ENCODE measurements at regions not wholly inside any gene's neighbourhood (a gene's known extent, or its start where the extent isn't known, plus 50 kb on each side); places are given as distances from the start of the nearest gene placed in this dataset.

- H3K27ac ChIP-seq (ENCODE audit: low read length) = no peak overlapping the region
- TF ChIP-seq CTCF (IDR thresholded peaks at IDR 0.05; ENCODE audit: borderline replicate concordance, extremely low read depth, low read length, poor library complexity, severe bottlenecking) = no peak
- no peak for TF ChIP-seq EZH2 (IDR thresholded peaks at IDR 0.05; ENCODE audit: borderline replicate concordance, low read depth, low read length, severe bottlenecking)
- H3K79me2 ChIP-seq (ENCODE audit: insufficient read depth, low read length) = no peaks in the 10 kb centered on the region
- H3K4me2 ChIP-seq (ENCODE audit: insufficient read depth, low read length) = no peak overlapping the region
- DNase-seq (no peak), ATAC-seq (ENCODE audit: insufficient read depth, low read depth) (no peak)
- no peaks in the 10 kb centered on the region for H3K4me1 ChIP-seq (ENCODE audit: insufficient read depth, low read length)
- H3K9ac ChIP-seq (ENCODE audit: low read depth, low read length) = no peak overlapping the region
- no peaks in the 10 kb centered on the region for H3K36me3 ChIP-seq (ENCODE audit: insufficient read depth, low read length)
- no peaks in the 10 kb centered on the region for H3K27me3 ChIP-seq (ENCODE audit: insufficient read depth, low read length, poor library complexity)
- H3K9me3 ChIP-seq (ENCODE audit: insufficient read depth, low read length, severe bottlenecking) = no peaks in the 10 kb centered on the region
- no peak overlapping the region for H3K4me3 ChIP-seq (ENCODE audit: low read depth in 1 of 2, low read length in 2 of 2)
- H4K20me1 ChIP-seq (ENCODE audit: insufficient read depth, low read length) = no peaks in the 10 kb centered on the region
- no peak overlapping the region for H2AFZ ChIP-seq (ENCODE audit: low read depth, low read length)
Measured at GRCh38 chr7:19312416-19312815, 167.2 kb upstream of the FERD3L start.

GRCh38 chr7:19307554-19307953 is 162.3 kb upstream of the FERD3L start:
- TF ChIP-seq EZH2 (IDR thresholded peaks at IDR 0.05; ENCODE audit: borderline replicate concordance, low read depth, low read length, severe bottlenecking) (no peak), CTCF (IDR thresholded peaks at IDR 0.05; ENCODE audit: borderline replicate concordance, extremely low read depth, low read length, poor library complexity, severe bottlenecking) (no peak)
- Histone ChIP-seq H2AFZ (ENCODE audit: low read depth, low read length) (no peak overlapping the region), H3K27me3 (ENCODE audit: insufficient read depth, low read length, poor library complexity) (no peaks in the 10 kb centered on the region)

GRCh38 chr7:19305698-19306097 is 160.5 kb upstream of the FERD3L start:
- TF ChIP-seq EZH2 (IDR thresholded peaks at IDR 0.05; ENCODE audit: borderline replicate concordance, low read depth, low read length, severe bottlenecking) (no peak), CTCF (IDR thresholded peaks at IDR 0.05; ENCODE audit: borderline replicate concordance, extremely low read depth, low read length, poor library complexity, severe bottlenecking) (no peak)

More at GRCh38 chr7:19307554-19307953, 162.3 kb upstream of the FERD3L start:
- Histone ChIP-seq H3K27ac (ENCODE audit: low read length) (no peak overlapping the region), H3K4me3 (ENCODE audit: low read depth in 1 of 2, low read length in 2 of 2) (no peak overlapping the region), H3K9me3 (ENCODE audit: insufficient read depth, low read length, severe bottlenecking) (no peaks in the 10 kb centered on the region), H3K4me2 (ENCODE audit: insufficient read depth, low read length) (no peak overlapping the region), H3K79me2 (ENCODE audit: insufficient read depth, low read length) (no peaks in the 10 kb centered on the region), H3K9ac (ENCODE audit: low read depth, low read length) (no peak overlapping the region), H3K36me3 (ENCODE audit: insufficient read depth, low read length) (no peaks in the 10 kb centered on the region), H4K20me1 (ENCODE audit: insufficient read depth, low read length) (no peaks in the 10 kb centered on the region), H3K4me1 (ENCODE audit: insufficient read depth, low read length) (no peaks in the 10 kb centered on the region)
- no peak for ATAC-seq (ENCODE audit: insufficient read depth, low read depth)
- no peak for DNase-seq

GRCh38 chr7:19304086-19304485 is 158.9 kb upstream of the FERD3L start:
- no peak for ATAC-seq (ENCODE audit: insufficient read depth, low read depth)
- no peak for TF ChIP-seq EZH2 (IDR thresholded peaks at IDR 0.05; ENCODE audit: borderline replicate concordance, low read depth, low read length, severe bottlenecking)
- TF ChIP-seq CTCF (IDR thresholded peaks at IDR 0.05; ENCODE audit: borderline replicate concordance, extremely low read depth, low read length, poor library complexity, severe bottlenecking) = no peak
- DNase-seq = no peak
- H3K9ac ChIP-seq (ENCODE audit: low read depth, low read length) = no peak overlapping the region
- no peaks in the 10 kb centered on the region for H3K36me3 ChIP-seq (ENCODE audit: insufficient read depth, low read length)
- no peak overlapping the region for H3K27ac ChIP-seq (ENCODE audit: low read length)
- H3K79me2 ChIP-seq (ENCODE audit: insufficient read depth, low read length) = no peaks in the 10 kb centered on the region
- no peak overlapping the region for H3K4me3 ChIP-seq (ENCODE audit: low read depth in 1 of 2, low read length in 2 of 2)
- no peaks in the 10 kb centered on the region for H3K27me3 ChIP-seq (ENCODE audit: insufficient read depth, low read length, poor library complexity)
- no peaks in the 10 kb centered on the region for H4K20me1 ChIP-seq (ENCODE audit: insufficient read depth, low read length)
- no peak overlapping the region for H3K4me2 ChIP-seq (ENCODE audit: insufficient read depth, low read length)
- H2AFZ ChIP-seq (ENCODE audit: low read depth, low read length) = no peak overlapping the region
- no peaks in the 10 kb centered on the region for H3K4me1 ChIP-seq (ENCODE audit: insufficient read depth, low read length)
- H3K9me3 ChIP-seq (ENCODE audit: insufficient read depth, low read length, severe bottlenecking) = no peaks in the 10 kb centered on the region

More at GRCh38 chr7:19305698-19306097, 160.5 kb upstream of the FERD3L start:
- no peak overlapping the region for H3K27ac ChIP-seq (ENCODE audit: low read length)
- no peak overlapping the region for H2AFZ ChIP-seq (ENCODE audit: low read depth, low read length)
- H3K27me3 ChIP-seq (ENCODE audit: insufficient read depth, low read length, poor library complexity) = no peaks in the 10 kb centered on the region
- DNase-seq = no peak
- H3K4me1 ChIP-seq (ENCODE audit: insufficient read depth, low read length) = no peaks in the 10 kb centered on the region
- H3K9me3 ChIP-seq (ENCODE audit: insufficient read depth, low read length, severe bottlenecking) = no peaks in the 10 kb centered on the region
- H3K4me3 ChIP-seq (ENCODE audit: low read depth in 1 of 2, low read length in 2 of 2) = no peak overlapping the region
- ATAC-seq (ENCODE audit: insufficient read depth, low read depth) = no peak
- H3K79me2 ChIP-seq (ENCODE audit: insufficient read depth, low read length) = no peaks in the 10 kb centered on the region
- no peak overlapping the region for H3K4me2 ChIP-seq (ENCODE audit: insufficient read depth, low read length)
- H4K20me1 ChIP-seq (ENCODE audit: insufficient read depth, low read length) = no peaks in the 10 kb centered on the region
- no peaks in the 10 kb centered on the region for H3K36me3 ChIP-seq (ENCODE audit: insufficient read depth, low read length)
- H3K9ac ChIP-seq (ENCODE audit: low read depth, low read length) = no peak overlapping the region
